ENCODE measurements at regions not wholly inside any gene's neighbourhood (a gene's known extent, or its start where the extent isn't known, plus 50 kb on each side); places are given as distances from the start of the nearest gene placed in this dataset.

GRCh38 chr13:109396266-109396665 is 390.1 kb downstream of the IRS2 start:
- no peak for TF ChIP-seq CTCF (IDR thresholded peaks at IDR 0.05)
- no peak for TF ChIP-seq POLR2A (IDR thresholded peaks at IDR 0.05)
